ENCODE measurements at regions not wholly inside any gene's neighbourhood (a gene's known extent, or its start where the extent isn't known, plus 50 kb on each side); places are given as distances from the start of the nearest gene placed in this dataset.

DNA sequence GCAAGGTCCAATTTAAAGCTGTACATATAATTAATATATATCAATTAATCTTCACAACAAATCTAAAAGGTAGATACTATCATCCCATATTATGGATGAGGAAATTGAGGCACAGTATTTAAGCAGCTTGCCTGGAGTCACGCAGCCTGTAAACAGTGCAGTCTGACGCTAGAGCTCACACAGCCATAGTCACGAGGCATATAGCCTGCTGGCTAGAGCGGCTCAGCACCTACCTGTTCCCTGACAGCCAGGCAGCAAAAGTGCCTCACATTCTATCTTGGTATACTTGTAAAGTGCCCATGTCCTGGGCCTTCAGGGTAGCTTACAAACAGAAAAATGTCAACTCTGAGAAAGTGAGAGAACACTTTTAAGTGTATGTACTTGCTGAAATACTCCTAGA lies 222.6 kb upstream of the NEIL3 start:
- DNase-seq, result no peak
- in situ Hi-C loops (cut with MboI; ENCODE audit: low pct_unique_long_range_greater_than_20kb, low sequenced_read_pairs), result no loop called here

DNA sequence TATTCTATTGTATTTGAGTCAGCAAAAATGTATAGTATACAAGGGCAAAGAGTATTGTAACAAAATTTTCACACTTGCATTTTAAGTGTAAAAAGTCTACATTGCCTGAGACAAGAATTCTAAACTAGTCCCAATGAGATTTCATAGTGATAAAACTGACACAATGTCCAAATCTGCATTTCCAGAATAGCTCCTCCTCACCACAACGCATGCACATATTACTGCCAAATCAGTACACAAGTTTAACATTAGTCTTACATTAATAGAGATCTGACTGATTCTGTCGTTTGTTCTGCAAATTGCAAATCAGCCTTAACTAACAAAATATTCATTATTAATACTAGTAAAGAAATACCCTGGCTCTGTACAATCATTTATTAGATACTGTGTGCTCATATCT lies 222.2 kb upstream of the NEIL3 start:
- DNase-seq, result no peak
- in situ Hi-C loops (cut with MboI; ENCODE audit: low pct_unique_long_range_greater_than_20kb, low sequenced_read_pairs), result no loop called here

DNA sequence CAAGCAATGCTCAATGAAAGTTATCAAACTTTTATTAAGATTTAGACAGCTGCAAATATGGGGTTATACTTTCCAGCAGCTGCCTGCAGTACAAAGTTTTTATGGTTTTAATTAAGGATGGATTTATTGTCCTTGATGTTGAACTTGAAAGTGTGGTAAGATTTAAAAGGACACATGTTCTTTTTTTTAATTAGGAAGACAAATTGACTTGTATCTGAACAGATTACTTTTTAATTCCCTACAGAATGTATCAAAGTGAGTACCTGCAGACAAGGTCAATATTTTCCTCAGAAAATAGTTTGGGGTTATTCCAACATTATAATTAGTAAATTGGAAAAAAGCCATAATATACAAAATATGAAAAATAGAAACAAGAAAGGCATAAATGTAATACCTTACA lies 218.2 kb upstream of the NEIL3 start:
- in situ Hi-C loops (cut with MboI; ENCODE audit: low pct_unique_long_range_greater_than_20kb, low sequenced_read_pairs), result no loop called here
- no peak for DNase-seq

DNA sequence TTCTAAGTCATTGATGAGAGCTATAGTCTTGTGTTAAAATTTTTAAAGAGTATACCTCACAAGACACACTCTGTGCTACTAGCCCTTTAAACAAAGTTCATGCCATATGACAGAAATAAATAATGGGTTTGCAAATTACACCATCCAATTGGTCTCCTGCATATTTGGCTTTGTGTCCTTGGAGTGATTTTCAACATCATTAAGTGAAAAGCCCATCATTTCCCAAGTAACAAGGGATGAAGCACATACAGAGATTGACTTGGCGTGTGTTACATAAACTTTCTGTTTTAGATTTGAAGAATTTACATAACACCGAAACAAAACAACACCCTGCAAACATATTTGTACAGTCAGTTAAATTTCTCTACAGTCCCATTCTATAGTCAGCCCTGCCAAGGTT lies 216.9 kb upstream of the NEIL3 start:
- DNase-seq, result no peak
- in situ Hi-C loops (cut with MboI; ENCODE audit: low pct_unique_long_range_greater_than_20kb, low sequenced_read_pairs), result no loop called here

DNA sequence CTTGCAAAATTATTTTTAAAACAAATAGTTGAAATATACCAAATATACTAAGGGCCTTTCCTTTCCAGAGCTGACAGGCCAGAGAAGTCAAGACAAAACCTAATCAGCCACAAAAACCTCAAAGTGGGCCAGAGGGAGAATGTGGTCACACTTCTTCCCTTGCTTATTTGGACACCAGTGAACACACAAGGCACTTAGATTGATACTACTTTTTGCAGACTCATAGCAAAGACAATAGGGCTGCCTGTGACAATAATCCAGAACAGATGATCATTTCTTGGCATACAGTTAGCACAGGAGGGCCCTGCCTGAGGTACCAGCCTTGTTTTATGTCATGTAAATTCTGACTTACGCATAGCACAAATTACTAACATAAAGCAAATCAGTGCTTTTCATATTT lies 215.7 kb upstream of the NEIL3 start:
- in situ Hi-C loops (cut with MboI; ENCODE audit: low pct_unique_long_range_greater_than_20kb, low sequenced_read_pairs), result no loop called here
- DNase-seq, result no peak

DNA sequence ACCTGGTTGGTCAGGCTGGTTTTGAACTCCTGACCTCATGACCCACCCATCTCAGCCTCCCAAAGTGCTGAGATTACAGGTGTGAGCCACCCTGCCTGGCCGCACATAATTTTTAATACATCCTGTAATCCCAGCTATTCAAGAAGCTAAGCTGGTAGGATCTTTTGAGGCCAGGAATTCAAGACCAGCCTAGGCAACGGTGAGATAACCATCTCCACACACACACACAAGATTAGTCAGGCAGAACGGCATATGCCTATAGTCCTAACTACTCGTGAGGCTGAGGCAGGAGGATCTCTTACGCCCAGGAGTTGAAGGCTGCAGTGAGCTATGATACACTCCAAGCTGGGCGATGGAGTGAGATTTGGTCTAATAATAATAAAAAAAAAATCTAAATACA lies 212.4 kb upstream of the NEIL3 start:
- DNase-seq, result no peak
- in situ Hi-C loops (cut with MboI; ENCODE audit: low pct_unique_long_range_greater_than_20kb, low sequenced_read_pairs), result no loop called here

DNA sequence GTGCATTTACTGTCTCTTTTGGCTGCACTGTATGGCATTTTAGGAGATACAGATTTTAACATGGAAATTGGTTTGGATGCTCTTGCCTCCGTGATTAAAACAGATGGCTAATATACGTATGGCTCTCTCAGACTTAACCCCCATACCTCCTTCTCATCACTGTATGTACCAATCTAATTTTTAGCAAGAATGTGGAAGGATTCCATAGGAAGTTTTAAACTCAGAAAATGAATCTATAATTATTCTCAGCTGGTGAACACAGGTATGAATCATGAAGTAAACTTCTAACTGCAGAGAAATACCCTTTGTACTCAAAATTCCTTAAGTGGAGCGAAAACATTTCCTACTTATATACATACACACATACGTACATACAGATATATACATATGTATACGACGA lies 210.5 kb upstream of the NEIL3 start:
- no peak for DNase-seq
- in situ Hi-C loops (cut with MboI; ENCODE audit: low pct_unique_long_range_greater_than_20kb, low sequenced_read_pairs), result no loop called here

DNA sequence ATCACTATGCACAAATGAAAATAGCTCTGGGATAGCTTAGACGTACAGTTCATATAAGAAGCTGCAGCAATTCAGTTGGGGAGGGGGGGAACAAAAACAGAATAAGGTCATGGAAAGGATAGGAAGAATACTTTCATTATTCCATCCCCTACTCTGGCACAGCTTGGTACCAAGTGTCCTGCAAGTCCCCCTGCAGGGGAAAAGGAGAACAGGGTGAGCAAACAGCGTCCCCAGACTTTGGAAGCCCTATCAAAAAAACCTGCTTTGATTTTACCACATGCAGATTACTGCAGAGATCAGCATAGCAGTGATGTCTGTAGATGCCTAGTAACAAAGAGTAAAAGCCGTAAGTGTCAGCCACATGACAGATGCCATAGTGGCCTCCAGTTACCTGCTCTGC lies 209.4 kb upstream of the NEIL3 start:
- DNase-seq, result no peak
- in situ Hi-C loops (cut with MboI; ENCODE audit: low pct_unique_long_range_greater_than_20kb, low sequenced_read_pairs), result no loop called here

DNA sequence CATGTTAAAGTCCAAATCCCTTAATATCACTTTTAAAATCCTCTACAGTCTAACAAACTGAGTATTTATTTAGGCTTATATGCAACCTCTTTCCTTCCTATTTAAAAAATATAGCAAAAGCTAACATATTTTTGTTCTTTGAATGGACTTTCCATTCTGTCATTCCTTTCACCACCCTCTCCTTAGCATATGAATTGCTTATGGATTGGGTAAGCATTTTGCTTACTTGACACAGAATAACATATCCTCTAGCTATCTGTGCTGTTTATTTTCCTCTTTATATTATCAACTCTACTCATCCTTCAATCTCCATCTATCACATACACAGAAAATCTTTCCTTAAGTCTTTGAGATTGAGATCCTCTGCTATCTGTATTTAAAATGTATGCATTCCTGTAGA lies 206.1 kb upstream of the NEIL3 start:
- in situ Hi-C loops (cut with MboI; ENCODE audit: low pct_unique_long_range_greater_than_20kb, low sequenced_read_pairs), result no loop called here

DNA sequence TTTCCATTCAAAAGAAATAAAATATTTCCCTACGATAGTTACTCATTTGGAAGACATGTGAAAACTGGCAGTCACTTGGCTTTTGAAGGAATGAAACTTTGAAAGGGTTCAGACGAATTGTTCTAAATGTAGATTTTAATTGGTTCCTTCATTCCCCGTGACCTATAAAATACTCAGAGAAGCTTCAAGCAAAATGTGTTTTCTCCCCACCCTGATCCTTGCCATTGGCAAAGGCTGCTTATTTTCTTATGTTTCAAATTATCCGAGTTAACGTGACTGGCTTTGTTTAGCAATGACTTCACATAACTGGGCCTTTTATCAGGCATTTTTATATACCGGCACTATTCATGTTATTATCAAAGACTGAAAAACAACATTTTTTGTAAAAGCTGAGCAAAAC lies 204.1 kb upstream of the NEIL3 start:
- in situ Hi-C loops (cut with MboI; ENCODE audit: low pct_unique_long_range_greater_than_20kb, low sequenced_read_pairs), result no loop called here
- no peak for DNase-seq

More for the DNA sequence above, 206.1 kb upstream of the NEIL3 start:
- DNase-seq, result no peak

DNA sequence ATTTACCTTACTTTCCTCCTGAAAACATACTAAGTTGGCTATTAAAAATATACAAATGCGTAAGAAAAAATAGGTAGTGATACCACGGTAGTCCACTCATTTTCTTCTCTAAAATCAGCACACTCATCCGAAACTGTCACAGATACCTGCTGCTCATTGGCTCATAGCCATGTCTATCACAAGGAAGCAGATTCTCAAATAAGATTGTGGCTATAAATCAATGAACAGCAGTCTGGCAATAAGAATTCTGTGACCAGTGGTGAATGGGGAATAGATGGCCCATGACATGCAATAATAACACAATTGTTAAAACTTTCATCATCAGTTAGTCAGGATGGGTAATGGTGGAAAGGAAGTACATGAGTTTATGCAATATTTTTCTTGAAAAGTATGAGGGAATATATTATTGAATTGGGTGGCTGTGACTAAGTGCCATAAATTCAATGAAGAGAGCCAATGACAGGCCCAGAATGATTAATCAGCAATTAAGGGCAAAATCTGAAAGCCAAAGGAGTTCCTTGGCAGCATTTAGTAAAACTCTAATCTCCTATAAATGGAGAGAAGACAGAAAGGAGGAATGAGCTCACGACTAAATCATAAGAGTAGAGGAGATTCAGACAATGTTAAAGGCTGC lies 202.3 kb upstream of the NEIL3 start:
- in situ Hi-C loops (cut with MboI; ENCODE audit: low pct_unique_long_range_greater_than_20kb, low sequenced_read_pairs), result no loop called here
- DNase-seq, result no peak

DNA sequence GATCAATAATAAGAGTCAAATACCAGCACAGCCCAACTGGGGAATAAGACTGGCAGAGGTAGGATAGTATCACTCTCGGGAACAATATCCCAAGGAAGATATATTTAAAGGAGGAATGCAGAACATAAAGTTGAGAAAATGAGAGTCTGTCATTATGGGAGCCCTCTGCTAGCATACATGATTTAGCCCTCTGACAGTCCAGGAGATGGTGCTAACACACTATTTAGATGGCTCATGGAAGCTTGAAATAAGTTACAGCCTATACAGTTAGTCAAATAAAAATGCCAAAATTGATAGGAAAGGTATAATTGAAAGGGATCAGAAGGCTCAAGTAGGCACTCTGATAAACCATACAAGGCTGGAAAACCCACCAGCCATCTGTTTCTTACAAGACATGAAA lies 201.0 kb upstream of the NEIL3 start:
- DNase-seq, result no peak
- in situ Hi-C loops (cut with MboI; ENCODE audit: low pct_unique_long_range_greater_than_20kb, low sequenced_read_pairs), result no loop called here

DNA sequence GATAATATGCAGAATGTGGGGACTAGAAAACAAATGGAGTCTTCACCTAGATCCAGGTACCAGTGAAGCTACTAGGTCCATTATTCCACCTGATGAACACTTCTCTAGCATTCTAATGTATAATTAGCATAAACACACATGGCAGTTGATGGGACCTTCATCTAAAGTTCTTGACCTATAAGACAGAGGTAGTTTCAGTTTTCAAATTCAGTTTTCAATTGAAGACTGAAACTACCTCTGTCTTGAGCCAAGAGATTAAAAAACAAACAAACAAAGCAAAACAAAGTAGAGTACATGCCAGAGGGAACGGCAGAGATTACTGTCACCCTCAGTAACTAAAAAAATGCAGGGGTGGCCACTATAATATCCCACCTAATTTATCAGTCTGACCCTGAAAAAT lies 199.9 kb upstream of the NEIL3 start:
- no peak for DNase-seq
- in situ Hi-C loops (cut with MboI; ENCODE audit: low pct_unique_long_range_greater_than_20kb, low sequenced_read_pairs), result no loop called here

DNA sequence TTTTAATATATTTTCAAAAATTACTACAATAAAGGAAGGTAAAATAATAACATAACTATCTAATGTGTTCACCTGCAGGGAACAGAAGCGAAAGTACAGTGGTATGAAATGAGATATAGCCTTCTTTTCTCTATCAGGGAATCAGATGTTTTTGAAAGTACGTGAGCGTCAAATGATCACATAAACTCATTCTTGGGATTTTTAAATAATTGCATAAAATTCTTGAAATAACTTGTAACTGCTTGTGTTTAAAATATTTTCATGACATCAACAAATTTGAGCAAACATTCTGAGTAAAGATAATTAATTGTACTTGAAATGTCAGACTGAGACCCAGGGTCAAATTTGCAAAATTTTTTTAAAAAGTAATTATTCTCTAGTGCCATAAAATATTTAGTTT lies 193.5 kb upstream of the NEIL3 start:
- no peak for DNase-seq
- in situ Hi-C loops (cut with MboI; ENCODE audit: low pct_unique_long_range_greater_than_20kb, low sequenced_read_pairs), result no loop called here

DNA sequence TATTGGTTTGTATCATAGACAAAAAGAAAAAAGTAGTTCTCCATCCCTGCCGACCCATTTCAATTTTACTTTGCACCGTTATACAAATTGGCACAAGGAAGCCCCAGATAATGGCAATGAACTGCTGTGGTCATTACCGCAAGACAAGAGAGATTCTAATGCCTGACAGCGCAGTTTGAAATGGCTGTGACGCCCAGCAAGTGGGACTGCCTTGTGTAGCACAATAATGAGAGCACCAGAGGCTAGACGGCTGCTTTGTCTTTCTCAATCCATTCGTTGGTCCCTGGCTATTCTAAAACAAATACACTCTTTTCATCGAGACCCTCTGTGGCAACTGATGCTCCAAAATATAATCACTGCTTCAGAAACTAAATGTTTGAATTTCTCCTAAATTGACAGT lies 192.4 kb upstream of the NEIL3 start:
- DNase-seq, result no peak
- in situ Hi-C loops (cut with MboI; ENCODE audit: low pct_unique_long_range_greater_than_20kb, low sequenced_read_pairs), result no loop called here

DNA sequence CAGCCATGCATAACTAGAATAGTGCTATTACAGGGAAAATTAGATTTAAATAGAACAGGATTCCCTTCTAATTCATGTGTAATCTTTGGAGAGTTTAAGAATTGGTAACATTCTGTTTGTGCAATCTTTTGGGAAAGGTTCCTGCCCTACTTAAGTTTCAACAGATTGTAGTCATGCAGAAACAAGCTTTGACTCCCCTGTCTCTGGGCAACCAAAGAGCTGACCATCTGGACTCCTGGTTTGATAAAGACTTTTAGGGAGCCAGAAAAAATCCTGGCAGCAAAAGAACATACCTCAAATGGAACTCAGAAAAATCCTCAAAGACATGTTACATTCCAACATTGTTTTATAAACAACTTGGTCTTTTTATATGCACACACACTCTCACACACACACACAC lies 191.1 kb upstream of the NEIL3 start:
- in situ Hi-C loops (cut with MboI; ENCODE audit: low pct_unique_long_range_greater_than_20kb, low sequenced_read_pairs), result no loop called here
- no peak for DNase-seq

DNA sequence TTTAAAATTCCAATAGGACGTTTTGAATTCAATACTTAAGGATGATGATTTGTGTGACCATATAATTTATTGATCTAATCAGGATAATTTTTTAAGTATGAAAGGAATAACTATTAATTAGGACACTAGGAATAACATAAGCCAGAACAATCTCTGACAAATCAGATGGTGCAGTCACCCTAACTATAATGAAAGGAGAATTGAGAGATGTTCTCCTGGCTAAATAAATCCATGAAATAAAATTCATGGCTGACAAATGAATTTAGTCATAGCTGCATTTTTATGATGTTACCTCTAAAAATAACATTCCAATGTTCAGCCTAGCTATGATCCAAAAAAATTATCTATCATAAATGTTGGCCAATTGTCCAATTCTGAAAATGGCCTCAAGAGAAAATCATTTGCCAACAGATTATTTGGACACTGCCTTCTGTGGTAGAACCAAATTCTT lies 190.6 kb upstream of the NEIL3 start:
- no peak for DNase-seq
- in situ Hi-C loops (cut with MboI; ENCODE audit: low pct_unique_long_range_greater_than_20kb, low sequenced_read_pairs), result no loop called here

DNA sequence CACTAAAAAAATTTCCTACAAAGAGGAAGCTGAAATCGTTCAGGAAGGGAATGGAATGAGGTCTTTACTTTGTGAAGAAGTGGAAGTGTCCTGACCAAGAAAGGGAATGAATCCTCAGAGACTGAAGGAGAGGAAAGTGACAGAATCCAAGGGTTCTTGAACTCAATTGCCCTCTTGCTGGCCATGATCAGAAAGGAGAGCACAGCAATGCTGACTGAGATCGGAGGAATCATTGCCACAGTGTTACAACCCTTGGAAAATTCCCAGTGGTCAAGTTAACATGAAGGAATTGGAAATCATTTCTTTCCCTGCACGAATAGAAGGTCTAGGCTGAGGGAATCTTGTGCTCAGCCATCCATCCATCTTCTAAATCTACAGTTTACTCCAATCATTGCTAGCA lies 190.0 kb upstream of the NEIL3 start:
- no peak for DNase-seq
- in situ Hi-C loops (cut with MboI; ENCODE audit: low pct_unique_long_range_greater_than_20kb, low sequenced_read_pairs), result no loop called here

DNA sequence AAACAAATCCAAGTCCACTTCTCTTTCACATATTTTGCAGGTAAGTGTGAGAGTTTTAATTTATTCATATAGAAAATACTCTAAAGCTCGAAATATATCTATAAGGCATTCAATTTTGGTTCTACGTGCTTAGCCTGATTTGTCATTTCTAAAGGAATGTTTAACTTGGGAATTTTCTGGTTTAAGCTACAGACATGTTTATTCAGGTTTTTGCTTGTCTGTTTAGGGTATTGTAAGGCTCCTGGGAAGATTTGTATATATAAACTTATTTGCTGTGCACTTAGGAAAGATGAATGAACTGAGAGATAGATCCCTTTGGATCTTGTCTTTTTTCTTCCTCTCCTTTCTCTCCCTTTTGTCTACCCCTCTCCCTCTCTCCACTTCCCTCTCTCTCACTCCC lies 185.9 kb upstream of the NEIL3 start:
- DNase-seq, result no peak
- in situ Hi-C loops (cut with MboI; ENCODE audit: low pct_unique_long_range_greater_than_20kb, low sequenced_read_pairs), result no loop called here

DNA sequence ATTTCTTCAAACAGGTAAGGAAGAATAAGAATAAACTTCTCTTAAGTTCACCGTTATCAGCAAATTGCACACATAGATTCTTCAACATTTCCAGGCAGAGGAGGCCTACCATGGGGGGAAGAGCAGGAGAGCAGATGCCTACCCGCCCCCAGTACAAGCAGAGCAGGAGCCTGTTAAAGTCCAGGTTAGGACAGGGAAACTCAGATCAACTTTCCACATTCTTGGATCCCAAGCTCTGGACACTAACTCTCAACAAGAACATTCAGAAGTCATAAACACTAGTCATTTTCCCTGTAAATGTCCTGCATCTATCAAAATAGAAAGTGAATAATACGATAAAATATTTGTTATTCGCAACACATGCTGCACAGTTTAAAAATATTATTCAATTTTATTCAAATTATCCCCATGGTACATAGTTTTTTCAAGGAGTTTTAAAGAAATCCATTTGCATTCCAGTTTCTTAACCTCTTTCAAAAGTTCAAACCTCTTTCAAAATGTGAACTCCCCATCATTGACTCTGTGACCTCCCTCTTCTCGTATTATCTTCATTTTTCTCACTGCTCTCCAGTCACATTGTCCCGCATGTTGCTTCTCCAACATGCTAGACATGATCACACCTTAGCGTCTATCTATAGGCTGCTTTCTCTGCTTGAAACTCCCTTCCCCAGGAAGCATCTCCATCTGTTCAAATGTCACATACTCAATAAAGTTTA lies 185.2 kb upstream of the NEIL3 start:
- DNase-seq, result no peak
- in situ Hi-C loops (cut with MboI; ENCODE audit: low pct_unique_long_range_greater_than_20kb, low sequenced_read_pairs), result no loop called here

DNA sequence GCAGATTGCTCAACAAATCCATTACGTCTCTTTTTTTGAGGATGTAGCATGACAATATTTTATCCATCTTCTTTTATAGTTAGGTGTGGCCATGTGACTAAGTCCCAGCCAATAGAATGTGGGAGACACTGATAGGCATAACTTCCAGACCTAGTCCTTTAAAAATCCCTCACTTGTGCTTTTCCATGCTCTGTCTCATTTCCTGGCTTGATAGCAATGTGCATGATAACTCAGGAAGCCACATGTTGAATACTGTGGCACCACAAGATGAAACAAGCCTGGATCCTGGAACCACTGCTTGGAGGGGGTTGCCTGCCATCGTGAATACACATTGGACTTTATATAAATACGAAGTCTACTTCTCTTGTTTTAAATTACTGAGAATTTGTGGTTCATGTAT lies 184.0 kb upstream of the NEIL3 start:
- no peak for DNase-seq
- in situ Hi-C loops (cut with MboI; ENCODE audit: low pct_unique_long_range_greater_than_20kb, low sequenced_read_pairs), result no loop called here
